Upper lobe of left lung (tissue), 4 donors: ENCODE measurements at regions not wholly inside any gene's neighbourhood (a gene's known extent, or its start where the extent isn't known, plus 50 kb on each side); places are given as distances from the start of the nearest gene placed in this dataset.

ENCODE experiments used
- EP300 ChIP-seq, 4 donors: sonication (generic); formaldehyde crosslinking; IDR thresholded peaks; one replicate each; pipeline ENCODE4 v1.5.1; 2017; ENCODE audit warnings: antibody characterized with exemption in 4 of 4, control low read depth in 2 of 4
- POLR2A ChIP-seq, 4 donors: fragments of 450-650 bp; IDR thresholded peaks; one replicate each; pipeline ENCODE4 v1.5.1; 2016 to 2017; ENCODE audit warnings: antibody characterized with exemption in 4 of 4, mild to moderate bottlenecking in 2 of 4
- POLR2AphosphoS5 ChIP-seq, 2 donors: sonication (generic); formaldehyde crosslinking; IDR thresholded peaks; one replicate each; pipeline ENCODE4 v1.5.1; 2017; ENCODE audit warnings: antibody characterized with exemption in 2 of 2
- TF ChIP-seq, protein P1 (sequence below), 6 experiments: fragments of 450-650 bp in 4 of 6; fragments of 200-600 bp in 2 of 6; sonication (generic) in 2 of 6; IDR thresholded peaks; one replicate each; pipeline ENCODE4 v1.5.1; 2016 to 2019; ENCODE audit warnings: antibody characterized with exemption in 6 of 6

DNA sequence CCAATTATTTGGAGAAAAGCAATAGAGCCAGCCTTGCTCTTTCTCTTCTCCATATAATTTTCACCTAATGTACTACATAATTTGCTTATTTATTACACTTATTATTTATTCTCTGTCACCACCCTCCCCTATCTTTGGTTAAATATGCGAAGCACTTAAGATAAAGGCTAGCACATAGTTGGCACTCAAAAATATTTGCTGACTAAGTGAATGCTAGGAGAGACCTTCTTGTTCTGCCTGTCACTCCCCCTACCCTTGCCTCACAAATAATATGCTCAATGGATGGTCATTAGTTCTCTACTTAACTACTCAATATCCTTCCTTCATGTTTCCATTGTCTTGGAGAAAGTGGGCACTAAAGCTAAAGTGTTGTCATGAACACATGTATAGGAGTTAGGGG lies 139.7 kb upstream of the ZC3H11B start:
- TF ChIP-seq, protein P1, sequence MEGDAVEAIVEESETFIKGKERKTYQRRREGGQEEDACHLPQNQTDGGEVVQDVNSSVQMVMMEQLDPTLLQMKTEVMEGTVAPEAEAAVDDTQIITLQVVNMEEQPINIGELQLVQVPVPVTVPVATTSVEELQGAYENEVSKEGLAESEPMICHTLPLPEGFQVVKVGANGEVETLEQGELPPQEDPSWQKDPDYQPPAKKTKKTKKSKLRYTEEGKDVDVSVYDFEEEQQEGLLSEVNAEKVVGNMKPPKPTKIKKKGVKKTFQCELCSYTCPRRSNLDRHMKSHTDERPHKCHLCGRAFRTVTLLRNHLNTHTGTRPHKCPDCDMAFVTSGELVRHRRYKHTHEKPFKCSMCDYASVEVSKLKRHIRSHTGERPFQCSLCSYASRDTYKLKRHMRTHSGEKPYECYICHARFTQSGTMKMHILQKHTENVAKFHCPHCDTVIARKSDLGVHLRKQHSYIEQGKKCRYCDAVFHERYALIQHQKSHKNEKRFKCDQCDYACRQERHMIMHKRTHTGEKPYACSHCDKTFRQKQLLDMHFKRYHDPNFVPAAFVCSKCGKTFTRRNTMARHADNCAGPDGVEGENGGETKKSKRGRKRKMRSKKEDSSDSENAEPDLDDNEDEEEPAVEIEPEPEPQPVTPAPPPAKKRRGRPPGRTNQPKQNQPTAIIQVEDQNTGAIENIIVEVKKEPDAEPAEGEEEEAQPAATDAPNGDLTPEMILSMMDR (IDR thresholded peaks at IDR 0.05), result no peak
- no peak for TF ChIP-seq POLR2A (IDR thresholded peaks at IDR 0.05)
- no peak for TF ChIP-seq POLR2AphosphoS5 (IDR thresholded peaks at IDR 0.05)
- TF ChIP-seq EP300 (IDR thresholded peaks at IDR 0.05), result no peak
